ENCODE measurements at regions not wholly inside any gene's neighbourhood (a gene's known extent, or its start where the extent isn't known, plus 50 kb on each side); places are given as distances from the start of the nearest gene placed in this dataset.

GRCh38 chr2:183829931-183830330 is 705.7 kb downstream of the NUP35 start:
- Histone ChIP-seq H4K20me1 (ENCODE audit: insufficient read depth) (no peaks in the 10 kb centered on the region), H3K27ac (ENCODE audit: low read length) (no peak overlapping the region), H3K27me3 (ENCODE audit: insufficient read depth, low read depth, low read length) (no peaks in the 10 kb centered on the region), H3K9ac (ENCODE audit: low read length) (no peak overlapping the region), H3K79me2 (replicated peaks; ENCODE audit: insufficient read depth, low read length) (no peaks in the 10 kb centered on the region), H3K9me3 (ENCODE audit: low read length) (no peaks in the 10 kb centered on the region), H3K9me2 (ENCODE audit: insufficient read depth, low read length) (no peaks in the 10 kb centered on the region), H2AFZ (ENCODE audit: low read depth, low read length) (no peak overlapping the region), H3K4me2 (ENCODE audit: low read length) (no peak overlapping the region), H3F3A (ENCODE audit: insufficient read depth, low read length, poor library complexity, severe bottlenecking) (no peaks in the 10 kb centered on the region), H3K36me3 (ENCODE audit: insufficient read depth, low read length) (no peaks in the 10 kb centered on the region), H3K4me3 (ENCODE audit: low read length) (no peak overlapping the region)
- no peak for TF ChIP-seq MXI1 (conservative IDR thresholded peaks at IDR 0.05; ENCODE audit: poor library complexity, severe bottlenecking)
- TF ChIP-seq EZH2 (IDR thresholded peaks at IDR 0.05; ENCODE audit: borderline replicate concordance, insufficient read depth, low read length, poor library complexity, severe bottlenecking), result no peak

GRCh38 chr2:183837157-183837556 is 712.9 kb downstream of the NUP35 start:
- Histone ChIP-seq H3K4me3 (ENCODE audit: low read length) (no peak overlapping the region), H3F3A (ENCODE audit: insufficient read depth, low read length, poor library complexity, severe bottlenecking) (no peaks in the 10 kb centered on the region), H3K27me3 (ENCODE audit: insufficient read depth, low read depth, low read length) (no peaks in the 10 kb centered on the region), H3K9me2 (ENCODE audit: insufficient read depth, low read length) (no peaks in the 10 kb centered on the region), H2AFZ (ENCODE audit: low read depth, low read length) (no peak overlapping the region), H3K79me2 (replicated peaks; ENCODE audit: insufficient read depth, low read length) (no peaks in the 10 kb centered on the region), H3K36me3 (ENCODE audit: insufficient read depth, low read length) (no peaks in the 10 kb centered on the region), H3K9me3 (ENCODE audit: low read length) (no peaks in the 10 kb centered on the region), H3K9ac (ENCODE audit: low read length) (no peak overlapping the region), H3K27ac (ENCODE audit: low read length) (no peak overlapping the region), H3K4me2 (ENCODE audit: low read length) (no peak overlapping the region), H4K20me1 (ENCODE audit: insufficient read depth) (no peaks in the 10 kb centered on the region)
- no peak for TF ChIP-seq TAF1 (IDR thresholded peaks at IDR 0.05; ENCODE audit: low read depth)
- no peak for TF ChIP-seq SMC3 (conservative IDR thresholded peaks at IDR 0.05; ENCODE audit: poor library complexity)
- TF ChIP-seq, protein P1, sequence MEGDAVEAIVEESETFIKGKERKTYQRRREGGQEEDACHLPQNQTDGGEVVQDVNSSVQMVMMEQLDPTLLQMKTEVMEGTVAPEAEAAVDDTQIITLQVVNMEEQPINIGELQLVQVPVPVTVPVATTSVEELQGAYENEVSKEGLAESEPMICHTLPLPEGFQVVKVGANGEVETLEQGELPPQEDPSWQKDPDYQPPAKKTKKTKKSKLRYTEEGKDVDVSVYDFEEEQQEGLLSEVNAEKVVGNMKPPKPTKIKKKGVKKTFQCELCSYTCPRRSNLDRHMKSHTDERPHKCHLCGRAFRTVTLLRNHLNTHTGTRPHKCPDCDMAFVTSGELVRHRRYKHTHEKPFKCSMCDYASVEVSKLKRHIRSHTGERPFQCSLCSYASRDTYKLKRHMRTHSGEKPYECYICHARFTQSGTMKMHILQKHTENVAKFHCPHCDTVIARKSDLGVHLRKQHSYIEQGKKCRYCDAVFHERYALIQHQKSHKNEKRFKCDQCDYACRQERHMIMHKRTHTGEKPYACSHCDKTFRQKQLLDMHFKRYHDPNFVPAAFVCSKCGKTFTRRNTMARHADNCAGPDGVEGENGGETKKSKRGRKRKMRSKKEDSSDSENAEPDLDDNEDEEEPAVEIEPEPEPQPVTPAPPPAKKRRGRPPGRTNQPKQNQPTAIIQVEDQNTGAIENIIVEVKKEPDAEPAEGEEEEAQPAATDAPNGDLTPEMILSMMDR (IDR thresholded peaks at IDR 0.05; ENCODE audit: poor library complexity, severe bottlenecking), result no peak
- TF ChIP-seq, protein P2, sequence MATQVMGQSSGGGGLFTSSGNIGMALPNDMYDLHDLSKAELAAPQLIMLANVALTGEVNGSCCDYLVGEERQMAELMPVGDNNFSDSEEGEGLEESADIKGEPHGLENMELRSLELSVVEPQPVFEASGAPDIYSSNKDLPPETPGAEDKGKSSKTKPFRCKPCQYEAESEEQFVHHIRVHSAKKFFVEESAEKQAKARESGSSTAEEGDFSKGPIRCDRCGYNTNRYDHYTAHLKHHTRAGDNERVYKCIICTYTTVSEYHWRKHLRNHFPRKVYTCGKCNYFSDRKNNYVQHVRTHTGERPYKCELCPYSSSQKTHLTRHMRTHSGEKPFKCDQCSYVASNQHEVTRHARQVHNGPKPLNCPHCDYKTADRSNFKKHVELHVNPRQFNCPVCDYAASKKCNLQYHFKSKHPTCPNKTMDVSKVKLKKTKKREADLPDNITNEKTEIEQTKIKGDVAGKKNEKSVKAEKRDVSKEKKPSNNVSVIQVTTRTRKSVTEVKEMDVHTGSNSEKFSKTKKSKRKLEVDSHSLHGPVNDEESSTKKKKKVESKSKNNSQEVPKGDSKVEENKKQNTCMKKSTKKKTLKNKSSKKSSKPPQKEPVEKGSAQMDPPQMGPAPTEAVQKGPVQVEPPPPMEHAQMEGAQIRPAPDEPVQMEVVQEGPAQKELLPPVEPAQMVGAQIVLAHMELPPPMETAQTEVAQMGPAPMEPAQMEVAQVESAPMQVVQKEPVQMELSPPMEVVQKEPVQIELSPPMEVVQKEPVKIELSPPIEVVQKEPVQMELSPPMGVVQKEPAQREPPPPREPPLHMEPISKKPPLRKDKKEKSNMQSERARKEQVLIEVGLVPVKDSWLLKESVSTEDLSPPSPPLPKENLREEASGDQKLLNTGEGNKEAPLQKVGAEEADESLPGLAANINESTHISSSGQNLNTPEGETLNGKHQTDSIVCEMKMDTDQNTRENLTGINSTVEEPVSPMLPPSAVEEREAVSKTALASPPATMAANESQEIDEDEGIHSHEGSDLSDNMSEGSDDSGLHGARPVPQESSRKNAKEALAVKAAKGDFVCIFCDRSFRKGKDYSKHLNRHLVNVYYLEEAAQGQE (IDR thresholded peaks at IDR 0.05; ENCODE audit: borderline replicate concordance), result no peak
- TF ChIP-seq RAD21 (conservative IDR thresholded peaks at IDR 0.05), result no peak
- TF ChIP-seq POLR2AphosphoS5 (IDR thresholded peaks at IDR 0.05), result no peak
- TF ChIP-seq MXI1 (conservative IDR thresholded peaks at IDR 0.05; ENCODE audit: poor library complexity, severe bottlenecking), result no peak
- no peak for TF ChIP-seq EZH2 (IDR thresholded peaks at IDR 0.05; ENCODE audit: borderline replicate concordance, insufficient read depth, low read length, poor library complexity, severe bottlenecking)
- TF ChIP-seq EP300 (conservative IDR thresholded peaks at IDR 0.05; ENCODE audit: poor library complexity, severe bottlenecking), result no peak

GRCh38 chr2:183838295-183838694 is 714.1 kb downstream of the NUP35 start:
- TF ChIP-seq, protein P1 (IDR thresholded peaks at IDR 0.05; ENCODE audit: poor library complexity, severe bottlenecking), result no peak
- TF ChIP-seq, protein P2 (IDR thresholded peaks at IDR 0.05; ENCODE audit: borderline replicate concordance), result no peak
- TF ChIP-seq POLR2AphosphoS5 (IDR thresholded peaks at IDR 0.05), result no peak
- no peak for TF ChIP-seq SMC3 (conservative IDR thresholded peaks at IDR 0.05; ENCODE audit: poor library complexity)
- TF ChIP-seq EZH2 (IDR thresholded peaks at IDR 0.05; ENCODE audit: borderline replicate concordance, insufficient read depth, low read length, poor library complexity, severe bottlenecking), result no peak
- TF ChIP-seq MXI1 (conservative IDR thresholded peaks at IDR 0.05; ENCODE audit: poor library complexity, severe bottlenecking), result no peak
- TF ChIP-seq RAD21 (conservative IDR thresholded peaks at IDR 0.05), result no peak
- no peak for TF ChIP-seq TAF1 (IDR thresholded peaks at IDR 0.05; ENCODE audit: low read depth)
- TF ChIP-seq EP300 (conservative IDR thresholded peaks at IDR 0.05; ENCODE audit: poor library complexity, severe bottlenecking), result no peak
- no peaks in the 10 kb centered on the region for H4K20me1 ChIP-seq (ENCODE audit: insufficient read depth)

More at GRCh38 chr2:183838295-183838694, 714.1 kb downstream of the NUP35 start:
- Histone ChIP-seq H3K9ac (ENCODE audit: low read length) (no peak overlapping the region), H3K27me3 (ENCODE audit: insufficient read depth, low read depth, low read length) (no peaks in the 10 kb centered on the region), H3F3A (ENCODE audit: insufficient read depth, low read length, poor library complexity, severe bottlenecking) (no peaks in the 10 kb centered on the region), H3K4me3 (ENCODE audit: low read length) (no peak overlapping the region), H3K9me3 (ENCODE audit: low read length) (no peaks in the 10 kb centered on the region), H3K4me2 (ENCODE audit: low read length) (no peak overlapping the region), H3K27ac (ENCODE audit: low read length) (no peak overlapping the region), H2AFZ (ENCODE audit: low read depth, low read length) (no peak overlapping the region), H3K9me2 (ENCODE audit: insufficient read depth, low read length) (no peaks in the 10 kb centered on the region), H3K79me2 (replicated peaks; ENCODE audit: insufficient read depth, low read length) (no peaks in the 10 kb centered on the region), H3K36me3 (ENCODE audit: insufficient read depth, low read length) (no peaks in the 10 kb centered on the region)
